MV-4-11 (cell line): ENCODE measurements at regions not wholly inside any gene's neighbourhood (a gene's known extent, or its start where the extent isn't known, plus 50 kb on each side); places are given as distances from the start of the nearest gene placed in this dataset.

Experiments used
- DNase-seq: peaks from one replicate; lab custom pipeline; 2025; lab: John Stamatoyannopoulos, UW

- no peak for DNase-seq
Measured at GRCh38 chr6:90790696-90791095, 203.8 kb upstream of the MAP3K7 start.

GRCh38 chr6:90790058-90790457 lies 203.2 kb upstream of the MAP3K7 start:
- DNase-seq = no peak

- no peak for DNase-seq
Measured at GRCh38 chr6:90788781-90789180, 201.9 kb upstream of the MAP3K7 start.

- no peak for DNase-seq
Measured at GRCh38 chr6:90787446-90787845, 200.6 kb upstream of the MAP3K7 start.

- no peak for DNase-seq
Measured at GRCh38 chr6:90780778-90781177, 193.9 kb upstream of the MAP3K7 start.

GRCh38 chr6:90780141-90780540 lies 193.3 kb upstream of the MAP3K7 start:
- no peak for DNase-seq

- DNase-seq = no peak
Measured at GRCh38 chr6:90778417-90779203, 191.7 kb upstream of the MAP3K7 start.

- DNase-seq = no peak
Measured at GRCh38 chr6:90770778-90771177, 183.9 kb upstream of the MAP3K7 start.

GRCh38 chr6:90765895-90766294 lies 179.0 kb upstream of the MAP3K7 start:
- DNase-seq = no peak

GRCh38 chr6:90765491-90765890 lies 178.6 kb upstream of the MAP3K7 start:
- DNase-seq = no peak

GRCh38 chr6:90764001-90764400 lies 177.1 kb upstream of the MAP3K7 start:
- DNase-seq = no peak

GRCh38 chr6:90759664-90760063 lies 172.8 kb upstream of the MAP3K7 start:
- no peak for DNase-seq

- no peak for DNase-seq
Measured at GRCh38 chr6:90758741-90759140, 171.9 kb upstream of the MAP3K7 start.

GRCh38 chr6:90753820-90754643 lies 167.2 kb upstream of the MAP3K7 start:
- no peak for DNase-seq

- no peak for DNase-seq
Measured at GRCh38 chr6:90739802-90740201, 152.9 kb upstream of the MAP3K7 start.

GRCh38 chr6:90739339-90739738 lies 152.5 kb upstream of the MAP3K7 start:
- DNase-seq = no peak

GRCh38 chr6:90730151-90730673 lies 143.3 kb upstream of the MAP3K7 start:
- DNase-seq = no peak

- DNase-seq = no peak
Measured at GRCh38 chr6:90729057-90729456, 142.2 kb upstream of the MAP3K7 start.

- no peak for DNase-seq
Measured at GRCh38 chr6:90722648-90723047, 135.8 kb upstream of the MAP3K7 start.

GRCh38 chr6:90720404-90720803 lies 133.5 kb upstream of the MAP3K7 start:
- DNase-seq = no peak

- DNase-seq = no peak
Measured at GRCh38 chr6:90719321-90720195, 132.7 kb upstream of the MAP3K7 start.

GRCh38 chr6:90716376-90716775 lies 129.5 kb upstream of the MAP3K7 start:
- DNase-seq = no peak
